Forelimb muscle (tissue), 1 donor: ENCODE measurements at regions not wholly inside any gene's neighbourhood (a gene's known extent, or its start where the extent isn't known, plus 50 kb on each side); places are given as distances from the start of the nearest gene placed in this dataset.
"Not testable (repeated sequence)": the region's sequence is repeated elsewhere in the genome, so short reads cannot be mapped to it uniquely, and the experiment has no call there.

ENCODE experiments used
- DNase-seq: peaks from one replicate; pipeline ENCODE4 v3.0.0-alpha.2; 2013; ENCODE audit warnings: low read depth

- no peak for DNase-seq
These were observed 70.7 kb downstream of the MSX2 start for GRCh38 chr5:174794931-174795672.

DNA sequence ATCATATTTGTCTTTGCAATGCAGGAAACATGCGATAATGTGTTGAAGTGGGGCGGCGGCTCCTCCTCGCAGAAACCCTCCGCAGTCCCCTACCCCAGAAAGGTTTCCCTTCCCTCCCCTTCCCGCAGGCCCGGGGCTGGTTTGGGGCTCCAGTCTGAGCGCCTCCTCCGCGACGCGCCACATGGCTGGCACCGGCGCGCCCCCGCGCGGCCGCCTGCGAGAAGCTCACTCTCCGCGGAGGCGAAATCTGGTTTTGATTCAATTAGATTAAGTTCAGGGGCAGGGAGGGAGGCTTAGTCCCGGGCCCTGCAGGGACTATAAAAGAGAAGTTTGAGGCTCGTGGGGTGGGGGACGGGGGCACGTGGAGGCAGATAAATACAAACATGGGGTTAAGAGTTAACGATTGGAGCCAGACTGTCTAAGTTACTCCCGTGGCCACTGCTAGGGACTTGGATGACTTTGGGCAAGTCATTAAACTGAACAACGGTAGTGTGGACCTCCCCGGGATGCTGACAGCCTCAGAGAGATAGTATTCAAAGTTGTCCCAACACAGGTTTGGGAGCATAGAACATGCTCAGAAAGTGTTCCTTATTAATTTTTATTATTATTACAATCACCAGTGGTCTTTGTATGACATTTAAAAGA, 69.4 kb downstream of the MSX2 start:
- DNase-seq = peak; percentile 14

- no peak for DNase-seq
These were observed 68.7 kb downstream of the MSX2 start for GRCh38 chr5:174793076-174793475.

DNA sequence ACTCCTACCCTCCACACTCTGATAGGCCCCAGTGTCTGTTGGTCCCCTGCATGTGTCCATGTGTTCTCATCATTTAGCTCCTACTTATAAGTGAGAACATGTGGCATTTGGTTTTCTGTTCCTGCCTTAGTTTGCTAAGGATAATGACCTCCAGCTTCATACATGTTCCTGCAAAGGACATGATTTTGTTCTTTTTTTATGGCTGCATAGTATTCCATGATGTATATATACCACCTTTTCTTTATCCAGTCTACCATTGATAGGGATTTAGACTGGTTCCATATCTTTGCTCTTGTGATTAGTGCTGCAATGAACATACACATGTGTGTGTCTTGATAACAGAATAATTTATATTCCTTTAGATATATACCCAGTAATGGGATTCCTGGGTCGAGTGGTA, 67.9 kb downstream of the MSX2 start:
- not testable (repeated sequence) for DNase-seq

DNA sequence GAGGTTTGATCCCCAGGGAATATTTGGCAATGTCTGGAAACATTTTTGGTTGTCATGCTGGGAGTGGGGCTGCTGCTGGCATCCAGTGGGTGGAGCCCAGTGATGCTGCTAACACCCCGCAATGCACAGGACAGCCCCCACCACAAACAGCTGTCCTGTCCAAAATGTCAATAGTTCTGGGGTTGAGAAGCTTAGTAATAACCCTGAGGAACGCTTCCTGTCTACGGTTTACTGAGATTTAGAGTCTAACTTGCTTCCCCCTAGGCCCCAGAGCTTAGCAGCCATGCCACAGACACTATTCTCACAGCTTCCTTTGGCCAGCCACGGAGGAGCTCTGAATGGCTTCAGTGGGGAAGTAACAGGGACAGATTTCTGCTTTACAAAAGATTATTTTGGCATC, 66.5 kb downstream of the MSX2 start:
- no peak for DNase-seq

- DNase-seq = no peak
These were observed 65.2 kb downstream of the MSX2 start for GRCh38 chr5:174789596-174789995.

- DNase-seq = no peak
These were observed 60.8 kb downstream of the MSX2 start for GRCh38 chr5:174785120-174785680.
